ENCODE measurements at regions not wholly inside any gene's neighbourhood (a gene's known extent, or its start where the extent isn't known, plus 50 kb on each side); places are given as distances from the start of the nearest gene placed in this dataset.

GRCh38 chr5:136622747-136623146, 257.4 kb upstream of the TRPC7 start:
- no peak overlapping the region for H2BK20ac ChIP-seq (ENCODE audit: low read depth, low read length)
- no peak overlapping the region for H2BK5ac ChIP-seq (ENCODE audit: low read depth, low read length, poor library complexity, severe bottlenecking)
- H3K79me1 ChIP-seq (ENCODE audit: low read depth in 1 of 2, low read length in 2 of 2), result no peaks in the 10 kb centered on the region
- no peaks in the 10 kb centered on the region for H3K4me1 ChIP-seq (ENCODE audit: control insufficient read depth, insufficient read depth, low read length)
- intact Hi-C loops (cut with micrococcal nuclease), result no loop called here
- ChIA-PET CTCF (interaction anchor here (1.2 kb wide), 1 partner anchor 15 kb away, joined by 3 read pairs; no protein-coding TSS in a partner anchor), POLR2A (ENCODE audit: unreplicated experiment) (no interaction called here)
- ATAC-seq (ENCODE audit: low read depth) (no peak), DNase-seq (no peak)
- no peak overlapping the region for H4K5ac ChIP-seq (ENCODE audit: low read depth, low read length)
- TF ChIP-seq RCOR1 (IDR thresholded peaks at IDR 0.05; ENCODE audit: insufficient replicate concordance, low read length), result no peak
- TF ChIP-seq RAD21 (IDR thresholded peaks at IDR 0.05; ENCODE audit: low read length), result no peak
- TF ChIP-seq CHD1 (IDR thresholded peaks at IDR 0.05; ENCODE audit: low read depth, low read length), result no peak
- no peak for TF ChIP-seq MXI1 (IDR thresholded peaks at IDR 0.05; ENCODE audit: borderline replicate concordance, low read depth, low read length)
- no peak for TF ChIP-seq NFE2L2 (IDR thresholded peaks at IDR 0.05; ENCODE audit: low read depth, low read length)
- TF ChIP-seq FOS (IDR thresholded peaks at IDR 0.05; ENCODE audit: low read depth, low read length), result no peak
- no peak for TF ChIP-seq CEBPB (IDR thresholded peaks at IDR 0.05; ENCODE audit: low read depth, low read length)
- no peak for TF ChIP-seq USF2 (IDR thresholded peaks at IDR 0.05; ENCODE audit: low read depth, low read length)
- no peak for TF ChIP-seq SMC3 (IDR thresholded peaks at IDR 0.05; ENCODE audit: low read depth, low read length)
- no peak for TF ChIP-seq ELK1 (IDR thresholded peaks at IDR 0.05; ENCODE audit: borderline replicate concordance, low read depth, low read length)
- TF ChIP-seq MAZ (IDR thresholded peaks at IDR 0.05; ENCODE audit: borderline replicate concordance, low read depth, low read length), result no peak
- no peak for TF ChIP-seq MAFK (IDR thresholded peaks at IDR 0.05; ENCODE audit: low read depth, low read length)
- TF ChIP-seq POLR2A (IDR thresholded peaks at IDR 0.05; ENCODE audit: low read depth, low read length), result no peak
- TF ChIP-seq CTCF (conservative IDR thresholded peaks at IDR 0.05; ENCODE audit: low read depth, low read length), result no peak
- TF ChIP-seq RFX5 (IDR thresholded peaks at IDR 0.05; ENCODE audit: low read depth, low read length), result no peak
- no peak for TF ChIP-seq BHLHE40 (IDR thresholded peaks at IDR 0.05; ENCODE audit: low read depth, low read length)
- H3K14ac ChIP-seq (replicated peaks; ENCODE audit: low read depth, low read length), result no peak overlapping the region
- no TSS peak for BruUV-seq (replicated peaks)
- no peak overlapping the region for H3K9ac ChIP-seq (ENCODE audit: low read depth, low read length)
- H2AK9ac ChIP-seq (replicated peaks; ENCODE audit: low read depth, low read length, poor library complexity), result no peak overlapping the region
- H2AFZ ChIP-seq (replicated peaks; ENCODE audit: low read length, poor library complexity), result no peak overlapping the region
- no peak overlapping the region for H3K4me3 ChIP-seq (ENCODE audit: insufficient read depth, low read depth, low read length)
- H2BK120ac ChIP-seq (ENCODE audit: low read depth, low read length), result no peak overlapping the region
- no peak overlapping the region for H2BK15ac ChIP-seq (ENCODE audit: low read depth, low read length)
- H2AK5ac ChIP-seq (ENCODE audit: low read depth, low read length), result no peak overlapping the region
- no peak overlapping the region for H4K8ac ChIP-seq (ENCODE audit: low read depth in 2 of 2, low read length in 2 of 2)
- H4K20me1 ChIP-seq (ENCODE audit: insufficient read depth, low read length), result no peaks in the 10 kb centered on the region
- no peak overlapping the region for H3K27ac ChIP-seq (ENCODE audit: insufficient read depth, low read length)
- no peak overlapping the region for H4K91ac ChIP-seq (ENCODE audit: insufficient read depth, low read depth, low read length)
- H3K36me3 ChIP-seq (ENCODE audit: control insufficient read depth, insufficient read depth, low read length), result no peaks in the 10 kb centered on the region
- no peak overlapping the region for H3K23ac ChIP-seq (ENCODE audit: low read depth, low read length)
- dilution Hi-C loops (cut with HindIII; ENCODE audit: low sequenced_read_pairs, unreplicated experiment), result no loop called here
- no peaks in the 10 kb centered on the region for H3K9me1 ChIP-seq (ENCODE audit: insufficient read depth, low read length)
- no peak overlapping the region for H3K18ac ChIP-seq (ENCODE audit: low read depth, low read length)
- no peak overlapping the region for H3K4ac ChIP-seq (ENCODE audit: low read depth, low read length)
- H3K56ac ChIP-seq (ENCODE audit: extremely low read depth, insufficient read depth, low read length), result no peak overlapping the region
- H3K4me2 ChIP-seq (ENCODE audit: low read depth, low read length), result no peak overlapping the region
- H3K9me3 ChIP-seq (ENCODE audit: control insufficient read depth, insufficient read depth, low read length), result no peaks in the 10 kb centered on the region
- in situ Hi-C loops (cut with MboI; ENCODE audit: low sequenced_read_pairs), result no loop called here
- H3K27me3 ChIP-seq (ENCODE audit: control insufficient read depth, insufficient read depth, low read length), result no peaks in the 10 kb centered on the region

Measured in IMR-90 (cell line).